HG03378 (cell line): ENCODE measurements at regions not wholly inside any gene's neighbourhood (a gene's known extent, or its start where the extent isn't known, plus 50 kb on each side); places are given as distances from the start of the nearest gene placed in this dataset.

ENCODE experiments used
- ATAC-seq: cut with Tn5 transposase; IDR thresholded peaks from one replicate; pipeline ENCODE4 v1.9.1; 2021; ENCODE audit warnings: mild to moderate bottlenecking, moderate library complexity; ENCODE audit not compliant: unreplicated experiment

- ATAC-seq: no peak
Observed at GRCh38 chr2:58913082-58913726, 672.1 kb upstream of the FANCL start.

DNA sequence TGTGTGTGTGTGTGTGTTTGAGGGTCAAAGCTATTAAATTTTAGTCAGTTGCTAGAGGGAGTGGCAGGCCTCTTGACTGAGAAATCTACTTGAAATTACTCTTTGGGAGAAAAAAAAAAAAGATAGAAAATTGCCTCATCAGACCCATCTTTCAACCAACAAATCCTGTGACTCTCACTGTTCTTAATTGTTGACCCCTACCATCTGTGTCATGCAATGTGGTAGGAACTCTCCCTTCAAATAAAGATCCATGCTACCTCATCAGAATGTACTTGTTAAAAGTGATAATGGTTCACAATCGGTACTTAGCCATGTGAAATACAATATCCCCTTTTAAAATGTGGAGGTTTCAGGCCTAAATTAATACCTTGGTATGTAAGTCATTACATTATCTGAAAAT lies 670.8 kb upstream of the FANCL start:
- ATAC-seq: no peak

DNA sequence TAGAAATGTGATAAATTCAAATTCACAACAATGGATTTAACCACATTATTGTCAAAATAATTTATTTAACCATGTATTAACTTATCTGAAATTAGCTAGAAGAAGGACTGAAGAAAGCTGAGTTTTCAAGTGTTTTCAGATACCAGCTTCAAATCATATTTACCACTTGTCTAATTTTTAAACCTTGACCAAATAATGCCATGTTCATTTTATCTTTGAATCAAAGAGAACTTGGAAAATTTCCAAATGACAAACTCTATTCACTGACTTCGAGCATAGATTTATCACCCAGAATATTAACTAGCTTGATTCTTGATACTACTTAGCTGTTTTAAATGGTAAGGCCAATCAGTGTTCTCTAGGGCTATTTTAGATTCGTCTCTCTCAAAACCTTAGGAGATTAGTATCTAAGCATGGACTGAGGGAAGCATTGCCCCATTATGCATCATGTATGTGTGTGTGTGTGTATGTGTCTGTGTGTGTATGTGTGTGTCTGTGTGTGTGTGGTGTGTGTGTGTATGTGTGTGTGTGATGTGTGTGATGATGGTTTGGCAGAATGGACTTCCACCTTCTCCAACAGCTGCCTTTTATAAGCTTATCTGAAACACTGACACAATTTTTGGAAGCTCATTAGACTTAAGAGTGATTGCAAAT lies 667.5 kb upstream of the FANCL start:
- ATAC-seq: no peak

DNA sequence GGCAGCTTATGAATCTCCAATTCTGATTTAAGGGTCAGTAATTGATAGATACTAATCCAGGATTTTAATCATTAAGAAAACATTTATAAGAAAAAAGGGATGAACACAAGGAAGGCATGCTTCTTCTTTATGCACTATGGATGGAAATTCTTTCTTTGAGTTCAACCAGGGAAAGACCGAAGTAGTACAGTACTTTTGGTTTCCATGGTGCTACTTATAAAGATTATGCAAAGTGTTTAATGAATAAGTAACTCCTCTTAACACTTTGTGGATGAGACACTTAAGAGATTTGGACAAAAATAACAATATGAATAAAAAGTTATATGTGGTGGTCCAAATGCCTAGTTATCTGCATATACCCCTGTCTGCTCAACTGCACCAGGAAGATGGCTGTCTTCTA lies 666.5 kb upstream of the FANCL start:
- ATAC-seq: no peak

- no peak for ATAC-seq
Observed at GRCh38 chr2:58906081-58906645, 665.0 kb upstream of the FANCL start.

DNA sequence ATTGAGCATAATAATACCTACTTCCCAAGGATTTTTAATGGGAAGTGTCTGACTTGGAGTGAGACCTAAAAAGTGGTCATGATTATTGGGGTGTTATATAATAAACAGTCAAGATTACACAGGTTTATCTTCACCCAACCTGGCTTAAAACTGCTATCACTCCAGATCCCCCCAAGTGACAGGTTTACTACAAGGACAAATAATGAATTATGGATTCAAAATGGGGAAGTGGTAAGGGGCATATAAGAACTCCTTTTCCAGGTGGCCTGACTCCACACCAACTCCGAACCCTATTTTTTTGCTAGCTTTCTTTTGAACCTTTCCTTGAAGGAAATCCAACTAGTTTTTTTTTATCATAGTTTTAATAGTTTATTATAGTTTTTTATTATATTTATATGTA lies 663.0 kb upstream of the FANCL start:
- no peak for ATAC-seq

- no peak for ATAC-seq
Observed at GRCh38 chr2:58903427-58903826, 662.3 kb upstream of the FANCL start.

DNA sequence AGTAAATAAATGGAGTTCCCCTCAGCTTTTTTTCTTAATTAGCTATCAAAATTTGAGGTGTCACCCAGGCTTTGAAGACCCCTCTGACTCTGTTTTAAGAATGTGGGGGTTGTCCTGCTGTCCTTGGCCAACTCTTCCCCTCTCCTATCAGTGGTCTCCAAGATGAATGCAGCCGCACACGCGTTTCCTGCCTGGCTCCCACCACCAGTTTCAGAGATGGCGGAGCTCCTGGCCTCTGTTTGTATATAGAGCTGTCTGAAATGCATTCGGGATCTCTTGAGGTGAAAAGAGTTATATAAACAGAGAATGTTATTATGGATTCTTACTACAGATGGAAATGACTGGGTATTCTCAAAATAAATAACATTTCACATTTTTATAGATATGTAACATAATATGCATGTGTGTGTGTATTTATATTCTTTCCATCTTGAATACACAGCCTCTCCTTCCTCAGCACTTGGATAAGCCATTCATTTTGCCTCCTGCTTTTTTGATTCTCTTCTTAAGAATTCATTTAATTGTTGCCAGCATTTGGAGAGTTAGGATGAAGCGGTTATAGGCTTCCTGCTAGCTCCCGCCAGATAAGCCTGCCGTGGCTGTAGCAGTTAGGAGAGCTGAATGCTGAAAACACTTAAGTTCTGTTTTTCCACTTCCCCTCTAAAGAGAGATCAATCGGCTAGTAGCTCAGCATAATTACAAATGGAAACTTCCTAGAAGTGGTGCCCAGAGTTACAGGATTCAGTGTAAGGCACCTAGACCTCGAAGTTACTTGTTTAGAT lies 659.3 kb upstream of the FANCL start:
- ATAC-seq: no peak

GRCh38 chr2:58899692-58900091 lies 658.6 kb upstream of the FANCL start:
- ATAC-seq: no peak

GRCh38 chr2:58896638-58897037 lies 655.5 kb upstream of the FANCL start:
- ATAC-seq: no peak

GRCh38 chr2:58895857-58896256 lies 654.7 kb upstream of the FANCL start:
- ATAC-seq: no peak

DNA sequence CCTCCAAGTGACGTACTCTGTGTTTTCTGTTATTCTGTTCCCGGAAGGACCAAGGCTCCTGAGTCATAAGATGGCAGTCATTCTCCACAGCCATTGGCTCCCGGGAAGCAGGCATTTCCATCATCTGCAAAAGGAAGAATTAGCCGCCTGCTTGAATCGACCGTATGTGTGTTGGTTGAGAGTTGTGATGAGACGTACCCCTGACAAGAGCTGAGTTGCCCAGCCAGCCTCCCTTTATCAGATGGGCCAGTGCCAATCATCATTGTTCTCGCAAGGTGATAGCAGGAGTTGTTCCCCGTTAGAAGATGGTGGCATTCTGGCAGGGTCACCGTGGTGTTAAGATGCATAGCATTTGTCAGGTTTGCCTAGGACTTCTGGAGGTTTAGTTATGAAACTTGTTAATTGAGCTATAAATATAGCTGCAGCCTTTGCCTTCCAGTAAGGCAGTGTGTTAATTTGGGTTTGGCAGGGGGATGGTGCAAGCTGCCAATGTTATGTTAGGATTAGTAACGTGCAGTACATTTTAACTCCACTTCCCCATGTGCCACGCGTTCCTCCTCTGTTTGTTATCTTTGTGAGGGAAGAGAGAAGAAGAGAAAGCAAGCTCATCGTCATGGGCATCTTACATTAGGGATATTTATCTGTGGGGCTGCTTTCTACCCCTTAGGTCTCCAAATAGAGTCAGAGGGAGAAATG lies 652.7 kb upstream of the FANCL start:
- ATAC-seq: no peak

GRCh38 chr2:58891828-58892377 lies 650.8 kb upstream of the FANCL start:
- no peak for ATAC-seq

- no peak for ATAC-seq
Observed at GRCh38 chr2:58890865-58891525, 649.9 kb upstream of the FANCL start.

DNA sequence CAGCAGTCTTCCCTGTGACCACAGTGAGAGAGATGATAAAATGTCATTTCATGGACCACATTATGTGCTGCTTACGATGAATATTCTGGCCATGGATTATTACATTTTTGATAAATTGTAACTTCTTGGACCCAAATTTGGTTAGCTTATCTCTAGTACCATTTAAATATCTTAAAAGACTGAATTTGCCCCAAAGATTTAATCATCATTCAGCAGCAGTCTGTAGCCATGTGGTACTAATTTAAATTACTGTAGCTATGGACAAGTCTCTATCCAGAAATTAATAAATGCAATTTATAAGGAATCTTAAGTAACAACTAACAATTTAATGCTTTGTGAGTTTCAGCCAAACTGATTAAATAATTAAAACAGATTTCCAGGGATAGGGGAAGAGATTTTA lies 644.9 kb upstream of the FANCL start:
- ATAC-seq: no peak

GRCh38 chr2:58879834-58880233 lies 638.7 kb upstream of the FANCL start:
- ATAC-seq: no peak

GRCh38 chr2:58878778-58879177 lies 637.7 kb upstream of the FANCL start:
- no peak for ATAC-seq

GRCh38 chr2:58876126-58876525 lies 635.0 kb upstream of the FANCL start:
- ATAC-seq: no peak

DNA sequence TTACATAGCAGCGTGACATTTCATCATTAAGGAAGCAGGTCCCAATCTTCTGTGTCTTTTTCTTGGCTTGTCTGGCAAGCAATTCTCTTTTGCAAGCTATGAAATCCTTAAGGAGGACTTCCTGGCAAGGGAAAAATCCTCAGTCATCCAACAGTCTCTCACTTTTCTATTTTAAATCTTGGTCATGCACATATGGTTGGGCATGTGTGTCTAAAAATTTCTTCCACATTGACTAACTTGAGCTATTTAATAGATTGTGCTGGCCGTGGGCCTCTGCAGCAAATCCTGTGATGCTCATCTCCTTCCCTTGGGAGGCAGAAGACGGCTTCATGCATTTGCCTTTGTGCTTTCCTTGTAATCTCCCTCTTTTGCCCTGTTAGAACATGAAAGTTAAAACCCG lies 634.3 kb upstream of the FANCL start:
- ATAC-seq: no peak

DNA sequence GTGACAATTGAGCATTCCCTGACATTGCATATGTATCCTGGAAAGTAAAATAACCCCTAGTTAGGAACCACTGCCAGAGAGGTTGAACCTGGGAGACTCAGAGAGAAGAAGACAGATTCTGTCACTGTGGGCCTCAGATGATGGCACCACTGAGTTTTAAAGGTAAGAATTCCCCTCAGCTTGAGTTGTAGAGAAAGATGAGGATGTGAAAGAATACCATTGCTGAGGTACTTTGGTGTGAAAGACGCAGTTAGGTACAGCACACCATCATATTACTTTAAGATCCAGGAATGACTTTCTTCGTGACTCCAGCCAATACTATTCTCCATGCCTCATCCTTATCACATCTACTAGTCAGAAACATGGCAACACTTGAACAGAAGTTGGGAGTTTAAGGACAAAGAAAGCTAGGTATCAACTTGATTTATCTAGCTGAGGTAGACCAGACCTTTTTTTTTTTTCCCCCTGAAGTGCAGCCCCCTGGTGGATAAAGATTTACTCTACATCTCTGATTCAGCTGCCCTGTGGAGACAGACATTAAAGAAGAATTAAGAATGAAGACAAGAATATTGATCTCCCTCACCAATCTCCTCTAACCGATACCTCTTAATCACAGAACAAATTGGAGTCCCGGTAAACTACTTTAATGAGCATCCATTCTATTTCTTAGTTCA lies 630.5 kb upstream of the FANCL start:
- ATAC-seq: peak; percentile 30
